ENCODE measurements at regions not wholly inside any gene's neighbourhood (a gene's known extent, or its start where the extent isn't known, plus 50 kb on each side); places are given as distances from the start of the nearest gene placed in this dataset.

DNA sequence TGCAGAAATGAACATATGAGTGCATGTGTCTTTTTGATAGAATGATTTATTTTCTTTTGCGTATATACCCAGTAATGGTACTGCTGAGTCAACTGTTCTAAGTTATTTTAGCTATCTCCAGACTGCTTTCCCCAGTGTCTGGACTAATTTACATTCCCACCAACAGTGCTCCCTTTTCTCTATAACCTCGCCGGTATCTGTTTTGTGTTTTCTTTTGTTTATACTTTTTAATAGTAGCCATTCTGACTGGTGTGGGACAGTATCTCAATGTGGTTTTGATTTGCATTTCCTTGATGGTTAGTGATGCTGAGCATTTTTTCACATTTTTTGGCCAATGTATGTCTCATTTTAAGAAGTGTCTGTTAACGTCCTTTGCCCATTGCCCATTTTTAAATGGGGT, 218.6 kb upstream of the KCNIP4 start:
- Histone ChIP-seq H3K27ac (no peak overlapping the region), H3K4me3 (ENCODE audit: low read depth, low read length) (no peak overlapping the region), H3K36me3 (replicated peaks) (no peaks in the 10 kb centered on the region), H3K27me3 (replicated peaks) (no peaks in the 10 kb centered on the region)
- TF ChIP-seq, protein P1, sequence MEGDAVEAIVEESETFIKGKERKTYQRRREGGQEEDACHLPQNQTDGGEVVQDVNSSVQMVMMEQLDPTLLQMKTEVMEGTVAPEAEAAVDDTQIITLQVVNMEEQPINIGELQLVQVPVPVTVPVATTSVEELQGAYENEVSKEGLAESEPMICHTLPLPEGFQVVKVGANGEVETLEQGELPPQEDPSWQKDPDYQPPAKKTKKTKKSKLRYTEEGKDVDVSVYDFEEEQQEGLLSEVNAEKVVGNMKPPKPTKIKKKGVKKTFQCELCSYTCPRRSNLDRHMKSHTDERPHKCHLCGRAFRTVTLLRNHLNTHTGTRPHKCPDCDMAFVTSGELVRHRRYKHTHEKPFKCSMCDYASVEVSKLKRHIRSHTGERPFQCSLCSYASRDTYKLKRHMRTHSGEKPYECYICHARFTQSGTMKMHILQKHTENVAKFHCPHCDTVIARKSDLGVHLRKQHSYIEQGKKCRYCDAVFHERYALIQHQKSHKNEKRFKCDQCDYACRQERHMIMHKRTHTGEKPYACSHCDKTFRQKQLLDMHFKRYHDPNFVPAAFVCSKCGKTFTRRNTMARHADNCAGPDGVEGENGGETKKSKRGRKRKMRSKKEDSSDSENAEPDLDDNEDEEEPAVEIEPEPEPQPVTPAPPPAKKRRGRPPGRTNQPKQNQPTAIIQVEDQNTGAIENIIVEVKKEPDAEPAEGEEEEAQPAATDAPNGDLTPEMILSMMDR (IDR thresholded peaks at IDR 0.05; ENCODE audit: low read depth, low read length, missing control alignments), result no peak
- in situ Hi-C loops (cut with HindIII; ENCODE audit: low pct_ligation_motif_present, low sequenced_read_pairs), result no loop called here
- no peak for DNase-seq

- Histone ChIP-seq H3K27ac (no peak overlapping the region), H3K27me3 (replicated peaks) (no peaks in the 10 kb centered on the region), H3K4me3 (ENCODE audit: low read depth, low read length) (no peak overlapping the region), H3K36me3 (replicated peaks) (no peaks in the 10 kb centered on the region)
- in situ Hi-C loops (cut with HindIII; ENCODE audit: low pct_ligation_motif_present, low sequenced_read_pairs), result no loop called here
- no peak for DNase-seq
- TF ChIP-seq, protein P1 (IDR thresholded peaks at IDR 0.05; ENCODE audit: low read depth, low read length, missing control alignments), result no peak
Measured at GRCh38 chr4:22162454-22162853, 213.9 kb upstream of the KCNIP4 start.

GRCh38 chr4:22130741-22131140, 182.2 kb upstream of the KCNIP4 start:
- Histone ChIP-seq H3K4me3 (ENCODE audit: low read depth, low read length) (no peak overlapping the region), H3K36me3 (replicated peaks) (no peaks in the 10 kb centered on the region), H3K27me3 (replicated peaks) (no peaks in the 10 kb centered on the region), H3K27ac (no peak overlapping the region)
- in situ Hi-C loops (cut with HindIII; ENCODE audit: low pct_ligation_motif_present, low sequenced_read_pairs), result no loop called here
- no peak for DNase-seq
- TF ChIP-seq, protein P1 (IDR thresholded peaks at IDR 0.05; ENCODE audit: low read depth, low read length, missing control alignments), result no peak

GRCh38 chr4:22129454-22130029, 181.0 kb upstream of the KCNIP4 start:
- TF ChIP-seq, protein P1 (IDR thresholded peaks at IDR 0.05; ENCODE audit: low read depth, low read length, missing control alignments), result peak; percentile 84
- Histone ChIP-seq H3K4me3 (ENCODE audit: low read depth, low read length) (no peak overlapping the region), H3K27ac (no peak overlapping the region), H3K36me3 (replicated peaks) (no peaks in the 10 kb centered on the region), H3K27me3 (replicated peaks) (no peaks in the 10 kb centered on the region)
- peak; percentile 37 for DNase-seq
- in situ Hi-C loops (cut with HindIII; ENCODE audit: low pct_ligation_motif_present, low sequenced_read_pairs), result no loop called here

DNA sequence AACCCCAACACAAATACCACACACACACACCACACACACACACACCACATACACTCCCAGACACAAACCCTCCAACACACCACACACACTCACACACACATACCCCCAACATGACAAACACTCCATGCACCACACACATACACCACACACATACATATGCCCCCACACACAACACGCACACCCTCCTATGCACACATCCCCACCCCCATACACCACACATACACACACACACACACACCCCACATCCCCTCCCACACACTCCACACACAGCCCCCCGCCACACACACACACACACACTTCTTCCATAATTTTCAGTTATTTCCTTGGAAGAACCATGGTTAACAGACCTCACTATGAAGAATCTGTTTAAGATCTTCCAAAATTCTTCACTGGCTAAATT, 173.5 kb upstream of the KCNIP4 start:
- TF ChIP-seq, protein P1 (IDR thresholded peaks at IDR 0.05; ENCODE audit: low read depth, low read length, missing control alignments), result no peak
- H3K27ac ChIP-seq, result no peak overlapping the region
- H3K4me3 ChIP-seq (ENCODE audit: low read depth, low read length), result no peak overlapping the region
- no peak for DNase-seq
- H3K36me3 ChIP-seq (replicated peaks), result no peaks in the 10 kb centered on the region
- no peaks in the 10 kb centered on the region for H3K27me3 ChIP-seq (replicated peaks)
- in situ Hi-C loops (cut with HindIII; ENCODE audit: low pct_ligation_motif_present, low sequenced_read_pairs), result no loop called here

DNA sequence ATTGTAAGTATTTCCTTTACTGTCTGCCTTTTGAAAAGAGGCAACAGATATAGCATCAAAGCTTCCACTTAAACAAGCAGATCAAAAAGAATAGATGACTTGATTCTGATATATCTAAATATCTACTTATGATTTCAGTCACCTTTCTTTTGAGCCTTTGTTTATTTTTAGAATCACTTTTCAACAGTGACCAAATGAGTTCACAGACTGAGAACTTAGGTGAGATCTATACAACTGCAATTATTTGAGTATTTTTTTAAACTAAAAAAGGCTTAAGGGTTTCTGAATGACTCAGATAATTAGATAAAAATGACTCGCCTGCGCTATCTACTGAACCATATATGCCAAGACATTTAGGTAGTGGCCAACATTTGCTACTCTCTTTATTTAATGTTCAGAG, 166.7 kb upstream of the KCNIP4 start:
- in situ Hi-C loops (cut with HindIII; ENCODE audit: low pct_ligation_motif_present, low sequenced_read_pairs), result no loop called here
- TF ChIP-seq, protein P1 (IDR thresholded peaks at IDR 0.05; ENCODE audit: low read depth, low read length, missing control alignments), result no peak
- no peak overlapping the region for H3K27ac ChIP-seq
- no peaks in the 10 kb centered on the region for H3K27me3 ChIP-seq (replicated peaks)
- no peak overlapping the region for H3K4me3 ChIP-seq (ENCODE audit: low read depth, low read length)
- DNase-seq, result no peak
- H3K36me3 ChIP-seq (replicated peaks), result no peaks in the 10 kb centered on the region

Measured in brain microvascular endothelial cell (primary cell).